AG04449 (cell line): ENCODE measurements at regions not wholly inside any gene's neighbourhood (a gene's known extent, or its start where the extent isn't known, plus 50 kb on each side); places are given as distances from the start of the nearest gene placed in this dataset.

ENCODE experiments used
- CTCF ChIA-PET: fragments of 350-600 bp; formaldehyde crosslinking; extraction: SDS; loops from one replicate; lab custom pipeline; 2021; ENCODE audit warnings: antibody characterized with exemption; lab: Yijun Ruan, JAX
- POLR2A ChIA-PET: fragments of 400-600, 350-600 bp; formaldehyde crosslinking; extraction: SDS; loops from one replicate; lab custom pipeline; 2020; ENCODE audit warnings: antibody characterized with exemption, inconsistent platforms; lab: Yijun Ruan, JAX
- DNase-seq: peaks from one replicate; pipeline ENCODE4 v3.0.0-alpha.2; 2010; ENCODE audit warnings: low read depth, low spot score
- H3K4me3 ChIP-seq: 2 replicates; pipeline ENCODE4 v1.5.1; 2011; ENCODE audit warnings: low read depth, mild to moderate bottlenecking, control low read depth, low read length
- TF ChIP-seq, protein P1 (sequence below): IDR thresholded peaks from one replicate; pipeline ENCODE4 v1.5.1; 2011; ENCODE audit warnings: mild to moderate bottlenecking, moderate library complexity, low read length, control low read depth, inconsistent platforms; ENCODE audit not compliant: insufficient read depth; ENCODE audit errors: missing control alignments

DNA sequence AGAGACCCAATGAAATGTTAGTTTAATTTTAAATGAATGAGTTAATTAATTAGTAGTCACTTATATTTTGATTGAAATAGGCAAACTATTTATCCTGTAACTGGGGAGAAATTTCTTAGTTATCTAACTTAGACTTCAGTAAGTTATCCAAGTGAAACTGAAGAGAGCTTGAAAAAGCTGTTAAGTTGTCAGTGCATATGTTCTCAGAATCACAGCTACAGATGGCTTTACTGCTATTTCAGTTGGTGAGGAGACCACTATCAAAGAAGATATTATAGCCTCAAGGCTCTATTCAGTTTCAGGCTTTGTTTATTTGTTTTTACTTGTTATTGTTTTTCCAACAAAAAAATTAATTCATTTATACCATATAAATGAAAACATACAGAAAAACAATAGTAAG lies 404.1 kb downstream of the C6orf118 start:
- POLR2A ChIA-PET, result no interaction called here
- no peak for DNase-seq
- CTCF ChIA-PET, result no interaction called here
- no peak overlapping the region for H3K4me3 ChIP-seq
- TF ChIP-seq, protein P1, sequence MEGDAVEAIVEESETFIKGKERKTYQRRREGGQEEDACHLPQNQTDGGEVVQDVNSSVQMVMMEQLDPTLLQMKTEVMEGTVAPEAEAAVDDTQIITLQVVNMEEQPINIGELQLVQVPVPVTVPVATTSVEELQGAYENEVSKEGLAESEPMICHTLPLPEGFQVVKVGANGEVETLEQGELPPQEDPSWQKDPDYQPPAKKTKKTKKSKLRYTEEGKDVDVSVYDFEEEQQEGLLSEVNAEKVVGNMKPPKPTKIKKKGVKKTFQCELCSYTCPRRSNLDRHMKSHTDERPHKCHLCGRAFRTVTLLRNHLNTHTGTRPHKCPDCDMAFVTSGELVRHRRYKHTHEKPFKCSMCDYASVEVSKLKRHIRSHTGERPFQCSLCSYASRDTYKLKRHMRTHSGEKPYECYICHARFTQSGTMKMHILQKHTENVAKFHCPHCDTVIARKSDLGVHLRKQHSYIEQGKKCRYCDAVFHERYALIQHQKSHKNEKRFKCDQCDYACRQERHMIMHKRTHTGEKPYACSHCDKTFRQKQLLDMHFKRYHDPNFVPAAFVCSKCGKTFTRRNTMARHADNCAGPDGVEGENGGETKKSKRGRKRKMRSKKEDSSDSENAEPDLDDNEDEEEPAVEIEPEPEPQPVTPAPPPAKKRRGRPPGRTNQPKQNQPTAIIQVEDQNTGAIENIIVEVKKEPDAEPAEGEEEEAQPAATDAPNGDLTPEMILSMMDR, result no peak

DNA sequence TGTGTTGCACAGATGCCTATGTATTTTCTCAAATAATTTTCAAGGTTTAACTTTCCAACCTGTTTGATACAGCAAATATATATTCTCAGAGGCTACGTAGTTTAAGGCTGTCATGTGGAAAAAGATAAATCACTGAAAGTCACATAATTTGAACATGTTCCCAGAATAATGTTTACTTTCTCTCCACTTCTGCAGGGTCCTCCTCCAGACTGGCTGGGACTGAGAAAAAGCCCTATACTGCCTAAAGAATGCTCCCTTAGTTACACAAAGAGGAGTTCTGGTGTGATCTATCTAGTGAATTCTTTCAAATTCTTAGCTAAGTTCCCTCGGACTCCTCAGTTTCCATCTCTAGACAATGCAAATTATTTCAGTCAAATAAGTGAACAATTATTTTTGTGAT lies 411.0 kb downstream of the C6orf118 start:
- TF ChIP-seq, protein P1, result no peak

DNA sequence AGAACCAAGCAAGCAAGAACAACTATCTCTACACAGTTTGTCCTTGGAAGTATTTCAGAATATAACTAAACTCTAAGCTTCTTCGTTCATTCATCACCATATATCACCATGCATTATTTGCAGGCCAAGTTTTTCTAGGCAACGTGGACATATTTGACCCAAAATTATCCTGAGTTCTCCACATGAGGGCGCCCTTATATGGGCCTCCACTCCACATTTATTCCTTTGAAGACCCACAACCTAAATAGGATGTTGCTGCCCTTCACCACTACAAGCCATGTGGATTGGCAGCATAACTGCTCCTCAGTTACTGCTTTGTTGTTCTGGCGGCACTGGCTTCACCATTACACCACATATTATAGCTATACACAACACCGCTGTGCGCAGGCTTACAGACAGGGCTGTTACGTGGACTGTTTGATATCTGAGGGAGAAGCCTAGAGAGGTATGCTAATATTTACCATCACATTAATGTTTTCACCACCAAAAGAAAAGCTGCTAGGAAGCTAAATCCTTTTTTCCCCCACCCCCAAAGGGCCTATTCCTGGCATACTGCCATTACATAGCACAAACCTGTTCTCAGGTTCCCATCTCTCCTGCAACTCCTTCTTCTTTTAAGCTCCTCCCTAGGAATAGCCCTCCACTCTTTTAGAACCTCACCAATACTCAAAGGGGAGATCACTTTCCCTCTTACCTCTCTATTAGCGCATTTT lies 411.7 kb downstream of the C6orf118 start:
- ChIA-PET POLR2A (no interaction called here), CTCF (interaction anchor here (1.3 kb wide), 1 partner anchor 346 kb away, joined by 3 read pairs; no protein-coding TSS in a partner anchor)
- DNase-seq, result no peak
- TF ChIP-seq, protein P1, result no peak
- no peak overlapping the region for H3K4me3 ChIP-seq

More for the DNA sequence above, 411.0 kb downstream of the C6orf118 start:
- CTCF ChIA-PET, result no interaction called here
- DNase-seq, result no peak
- no peak overlapping the region for H3K4me3 ChIP-seq
- POLR2A ChIA-PET, result no interaction called here

DNA sequence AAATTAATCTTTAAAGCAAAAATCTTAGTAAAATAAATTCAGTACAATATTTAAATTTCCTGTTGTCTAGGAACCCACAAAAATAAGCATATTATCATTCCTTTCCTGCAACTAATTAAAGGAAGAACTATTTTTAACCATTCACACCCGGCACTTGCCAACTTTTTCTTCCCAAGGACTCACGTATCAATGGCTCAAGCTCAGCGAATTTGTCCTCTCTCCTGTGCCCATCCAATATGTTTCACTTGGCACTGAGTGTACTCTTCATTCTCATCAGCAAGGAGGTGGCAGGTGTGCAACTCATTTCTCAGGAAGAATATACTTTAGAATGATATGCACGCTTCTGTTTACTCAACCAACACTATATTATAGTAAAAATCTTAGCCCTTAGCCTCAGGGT lies 419.4 kb downstream of the C6orf118 start:
- no peak overlapping the region for H3K4me3 ChIP-seq
- TF ChIP-seq, protein P1, result no peak
- ChIA-PET POLR2A (no interaction called here), CTCF (no interaction called here)
- no peak for DNase-seq

DNA sequence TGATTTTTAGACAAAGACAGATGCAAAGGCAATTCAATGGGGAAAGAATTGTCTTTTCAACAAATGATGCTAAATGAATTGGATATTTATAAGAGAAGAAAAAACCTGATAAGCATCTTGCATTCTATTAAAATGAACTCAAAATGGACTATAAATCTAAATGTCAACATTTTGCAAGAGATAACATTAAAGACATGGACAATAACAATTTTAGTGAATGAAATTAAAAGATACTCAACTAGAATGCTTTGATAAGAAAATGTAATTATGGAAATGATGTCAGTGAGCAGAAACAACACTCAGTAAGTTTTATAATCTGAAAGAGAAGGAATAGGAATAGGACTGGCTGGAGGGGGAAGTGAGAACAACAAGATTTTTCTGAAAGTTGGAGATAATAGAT lies 421.7 kb downstream of the C6orf118 start:
- TF ChIP-seq, protein P1, result no peak
- CTCF ChIA-PET, result no interaction called here
- no peak for DNase-seq
- H3K4me3 ChIP-seq, result no peak overlapping the region
- POLR2A ChIA-PET, result no interaction called here

DNA sequence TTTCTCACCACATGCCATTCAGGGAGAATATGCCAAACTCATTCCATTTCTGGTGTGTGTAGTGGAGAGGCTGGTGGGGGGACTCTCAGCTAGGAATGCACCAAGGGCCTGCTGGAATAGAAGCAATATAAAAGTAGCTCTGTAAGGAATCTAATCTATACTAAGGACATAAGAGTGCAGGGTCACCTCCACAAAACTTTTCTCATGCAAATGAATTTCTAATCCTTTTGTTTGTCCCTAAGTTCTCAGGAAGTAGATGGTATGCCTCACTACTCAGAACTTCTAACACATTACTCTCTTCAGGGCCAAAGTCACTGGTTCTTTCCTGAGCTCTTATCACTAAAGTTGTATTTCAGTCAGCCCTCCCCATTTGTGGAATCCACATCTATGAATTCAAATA lies 427.2 kb downstream of the C6orf118 start:
- ChIA-PET CTCF (no interaction called here), POLR2A (no interaction called here)

More for the DNA sequence above, 427.2 kb downstream of the C6orf118 start:
- TF ChIP-seq, protein P1, result no peak
- no peak for DNase-seq
- H3K4me3 ChIP-seq, result no peak overlapping the region
